D721Med (cell line): ENCODE measurements at regions not wholly inside any gene's neighbourhood (a gene's known extent, or its start where the extent isn't known, plus 50 kb on each side); places are given as distances from the start of the nearest gene placed in this dataset.
A peak's percentile ranks its signal among the peaks of the same experiment; 100 is the strongest.

ENCODE experiments used
- DNase-seq: peaks from one replicate; pipeline ENCODE4 v3.0.0; 2011; ENCODE audit warnings: low spot score; ENCODE audit not compliant: insufficient read length
- FAIRE-seq: peaks from 2 replicates; lab custom pipeline; 2011; peaks lifted over from hg19 to GRCh38; lab: Jason Lieb, UNC
- TF ChIP-seq, protein P1 (sequence below): IDR thresholded peaks from 2 replicates; pipeline ENCODE4 v1.5.1; 2012; ENCODE audit warnings: mild to moderate bottlenecking, control low read depth; ENCODE audit not compliant: insufficient read depth; ENCODE audit errors: missing control alignments

DNA sequence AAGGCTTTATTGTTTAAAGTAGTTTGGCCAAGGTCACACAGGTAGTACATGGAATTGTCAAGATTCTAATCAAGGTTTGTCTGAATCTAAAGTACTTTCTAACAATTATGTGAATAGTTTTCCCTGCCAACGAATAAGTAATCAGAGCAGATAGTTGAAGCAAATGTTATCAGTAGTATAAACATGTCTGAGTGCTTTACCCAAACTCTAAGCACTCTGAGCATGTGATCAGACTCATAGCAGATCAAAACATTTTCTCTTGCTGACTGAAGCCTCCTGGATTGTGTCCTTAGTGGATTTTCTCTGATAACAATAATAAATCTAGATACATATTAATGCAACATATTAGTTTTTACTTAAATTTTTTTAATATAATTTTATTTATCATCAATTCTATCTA lies 995.0 kb downstream of the EFNA5 start:
- DNase-seq (no peak), FAIRE-seq (peak; percentile 32)
- TF ChIP-seq, protein P1, sequence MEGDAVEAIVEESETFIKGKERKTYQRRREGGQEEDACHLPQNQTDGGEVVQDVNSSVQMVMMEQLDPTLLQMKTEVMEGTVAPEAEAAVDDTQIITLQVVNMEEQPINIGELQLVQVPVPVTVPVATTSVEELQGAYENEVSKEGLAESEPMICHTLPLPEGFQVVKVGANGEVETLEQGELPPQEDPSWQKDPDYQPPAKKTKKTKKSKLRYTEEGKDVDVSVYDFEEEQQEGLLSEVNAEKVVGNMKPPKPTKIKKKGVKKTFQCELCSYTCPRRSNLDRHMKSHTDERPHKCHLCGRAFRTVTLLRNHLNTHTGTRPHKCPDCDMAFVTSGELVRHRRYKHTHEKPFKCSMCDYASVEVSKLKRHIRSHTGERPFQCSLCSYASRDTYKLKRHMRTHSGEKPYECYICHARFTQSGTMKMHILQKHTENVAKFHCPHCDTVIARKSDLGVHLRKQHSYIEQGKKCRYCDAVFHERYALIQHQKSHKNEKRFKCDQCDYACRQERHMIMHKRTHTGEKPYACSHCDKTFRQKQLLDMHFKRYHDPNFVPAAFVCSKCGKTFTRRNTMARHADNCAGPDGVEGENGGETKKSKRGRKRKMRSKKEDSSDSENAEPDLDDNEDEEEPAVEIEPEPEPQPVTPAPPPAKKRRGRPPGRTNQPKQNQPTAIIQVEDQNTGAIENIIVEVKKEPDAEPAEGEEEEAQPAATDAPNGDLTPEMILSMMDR: no peak

DNA sequence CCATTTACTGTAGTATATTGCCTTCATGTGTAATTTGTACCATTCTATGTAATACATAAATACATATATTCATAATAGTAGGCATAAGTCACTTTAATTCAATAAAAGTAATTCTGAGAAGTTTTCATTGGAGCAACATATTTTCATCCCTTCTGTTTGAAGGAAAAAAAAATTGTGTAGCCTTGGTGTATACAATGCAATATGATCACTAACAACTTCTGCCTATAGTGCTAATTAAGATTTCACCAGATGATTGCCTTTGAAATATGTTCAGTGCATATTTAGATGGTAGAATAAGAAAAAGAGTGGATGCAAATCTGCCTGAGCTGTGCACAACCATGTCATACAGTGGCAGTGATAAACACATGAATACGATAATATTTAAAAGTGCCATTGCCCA lies 996.8 kb downstream of the EFNA5 start:
- DNase-seq (no peak), FAIRE-seq (no peak)
- TF ChIP-seq, protein P1: no peak

DNA sequence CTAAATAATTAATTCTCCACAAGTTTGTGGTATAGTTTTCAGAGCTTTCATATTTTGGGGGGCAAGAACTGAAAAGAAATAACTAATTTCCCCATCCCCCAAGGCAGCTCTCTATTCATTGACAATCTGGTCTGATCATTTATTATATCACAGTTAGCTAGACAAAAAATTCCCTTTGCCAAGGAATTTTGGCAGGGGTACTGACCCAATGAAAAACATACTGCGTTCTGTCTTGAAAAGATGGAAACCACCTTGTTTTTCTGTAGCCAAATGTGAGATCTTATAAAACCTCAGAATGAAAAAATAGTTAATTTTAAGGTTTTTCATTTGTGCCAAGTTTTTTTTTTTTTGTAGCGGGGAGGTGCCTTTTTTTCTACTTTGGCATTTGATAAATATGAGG lies 1008.9 kb downstream of the EFNA5 start:
- DNase-seq: no peak
- TF ChIP-seq, protein P1: no peak
- FAIRE-seq: no peak

DNA sequence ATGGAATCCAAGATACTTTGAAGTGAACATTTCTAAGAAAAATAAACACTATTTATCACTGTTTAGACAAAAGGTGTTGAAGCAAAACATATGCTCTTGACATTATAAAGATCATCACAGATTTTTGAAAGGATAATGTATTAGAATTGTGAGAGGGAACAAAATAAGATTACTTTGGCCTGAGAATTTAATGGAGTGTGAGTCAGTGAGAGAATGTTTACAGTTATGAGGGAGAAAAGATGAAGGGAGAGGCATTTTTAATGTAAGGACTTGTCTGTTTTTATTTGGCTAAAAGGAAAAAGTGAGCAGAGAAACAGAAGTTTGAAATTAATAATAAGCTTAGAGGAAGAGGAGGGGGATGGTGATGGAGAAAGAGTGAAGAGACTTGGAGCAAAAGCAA lies 1010.1 kb downstream of the EFNA5 start:
- DNase-seq: no peak
- TF ChIP-seq, protein P1: no peak
- FAIRE-seq: no peak

DNA sequence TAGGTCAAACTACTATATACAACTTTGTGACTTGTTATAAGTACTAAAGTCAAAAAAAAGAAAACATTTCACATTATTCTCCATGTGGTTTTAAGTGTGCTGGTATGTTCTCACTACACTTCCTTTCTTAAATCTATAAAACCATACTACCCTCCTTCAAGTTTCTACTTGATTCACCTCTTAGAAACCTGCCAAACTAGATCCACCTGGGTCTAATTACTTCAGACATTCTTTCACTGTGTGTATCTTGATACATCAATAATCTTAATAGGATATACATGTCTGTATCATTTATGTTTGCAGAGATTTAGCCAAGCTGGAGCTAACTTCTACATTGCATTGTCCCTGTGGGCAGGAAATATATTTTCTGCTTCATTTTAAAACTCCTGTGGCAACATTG lies 1012.6 kb downstream of the EFNA5 start:
- TF ChIP-seq, protein P1: no peak
- DNase-seq: no peak
- FAIRE-seq: no peak

GRCh38 chr5:106656821-106657220 lies 1013.9 kb downstream of the EFNA5 start:
- no peak for DNase-seq
- no peak for FAIRE-seq
- TF ChIP-seq, protein P1: no peak

GRCh38 chr5:106649031-106649430 lies 1021.7 kb downstream of the EFNA5 start:
- TF ChIP-seq, protein P1: no peak
- DNase-seq: no peak
- FAIRE-seq: no peak
